Fibroblast of the aortic adventitia (primary cell): ENCODE measurements at regions not wholly inside any gene's neighbourhood (a gene's known extent, or its start where the extent isn't known, plus 50 kb on each side); places are given as distances from the start of the nearest gene placed in this dataset.

Source experiments
- DNase-seq: peaks from one replicate; pipeline ENCODE4 v3.0.0-alpha.2; 2010; ENCODE audit warnings: low read depth
- H3K4me3 ChIP-seq: 2 replicates; pipeline ENCODE4 v1.5.1; 2011; ENCODE audit warnings: low read depth, mild to moderate bottlenecking, control low read depth, low read length, moderate library complexity
- CTCF ChIP-seq: IDR thresholded peaks from 2 replicates; pipeline ENCODE4 v1.5.1; 2011; ENCODE audit warnings: mild to moderate bottlenecking, low read length, control low read depth, inconsistent platforms; ENCODE audit not compliant: insufficient read depth

- no peak for TF ChIP-seq CTCF
- no peak for DNase-seq
- H3K4me3 ChIP-seq, result no peak overlapping the region
Observed at GRCh38 chr22:47656806-47657205, 894.4 kb downstream of the TBC1D22A start.

- DNase-seq, result no peak
- H3K4me3 ChIP-seq, result no peak overlapping the region
- no peak for TF ChIP-seq CTCF
Observed at GRCh38 chr22:47655930-47656329, 893.5 kb downstream of the TBC1D22A start.

GRCh38 chr22:47654922-47655491 lies 892.6 kb downstream of the TBC1D22A start:
- H3K4me3 ChIP-seq, result no peak overlapping the region
- no peak for TF ChIP-seq CTCF
- no peak for DNase-seq

GRCh38 chr22:47653921-47654320 lies 891.5 kb downstream of the TBC1D22A start:
- TF ChIP-seq CTCF, result no peak
- H3K4me3 ChIP-seq, result no peak overlapping the region
- DNase-seq, result no peak

- no peak for DNase-seq
- no peak for TF ChIP-seq CTCF
- H3K4me3 ChIP-seq, result no peak overlapping the region
Observed at GRCh38 chr22:47651216-47651987, 889.0 kb downstream of the TBC1D22A start.

- no peak for DNase-seq
- TF ChIP-seq CTCF, result no peak
- H3K4me3 ChIP-seq, result no peak overlapping the region
Observed at GRCh38 chr22:47647720-47648119, 885.3 kb downstream of the TBC1D22A start.

GRCh38 chr22:47647181-47647580 lies 884.7 kb downstream of the TBC1D22A start:
- no peak overlapping the region for H3K4me3 ChIP-seq
- DNase-seq, result no peak
- no peak for TF ChIP-seq CTCF
